T-helper 2 cell treated with Interferon-gamma antibody and Interleukin-4, amounts not matched to agents 100 ng/mL and 5 ng/mL, for 36 hours (primary cell): ENCODE measurements at regions not wholly inside any gene's neighbourhood (a gene's known extent, or its start where the extent isn't known, plus 50 kb on each side); places are given as distances from the start of the nearest gene placed in this dataset.
"Not testable (repeated sequence)": the region's sequence is repeated elsewhere in the genome, so short reads cannot be mapped to it uniquely, and the experiment has no call there.

Experiments used
- intact Hi-C: fragments of 100-400 bp; cut with micrococcal nuclease; formaldehyde crosslinking; loops from one replicate; pipeline ENCODE4 v1.15.1; 2023

DNA sequence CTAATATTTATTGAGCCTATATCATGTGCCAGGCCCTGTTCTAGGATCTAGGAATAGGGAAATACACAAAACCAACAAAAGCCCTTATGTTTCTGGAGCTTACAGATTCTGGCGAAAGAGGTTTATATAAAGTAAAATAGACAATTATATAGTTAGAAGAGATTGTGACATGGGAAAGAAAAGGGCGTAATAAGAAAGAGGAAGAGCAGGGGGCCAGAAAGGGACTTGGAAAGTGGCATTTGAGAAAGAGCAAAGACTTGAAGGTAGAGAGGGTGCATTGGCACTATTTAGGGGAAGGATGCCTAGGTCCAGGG, 322.5 kb upstream of the FAM78B start:
- intact Hi-C loops = loop anchor here (5.0 kb wide), 1 partner anchor 322 kb away; the partner anchor contains the start of gene FAM78B

DNA sequence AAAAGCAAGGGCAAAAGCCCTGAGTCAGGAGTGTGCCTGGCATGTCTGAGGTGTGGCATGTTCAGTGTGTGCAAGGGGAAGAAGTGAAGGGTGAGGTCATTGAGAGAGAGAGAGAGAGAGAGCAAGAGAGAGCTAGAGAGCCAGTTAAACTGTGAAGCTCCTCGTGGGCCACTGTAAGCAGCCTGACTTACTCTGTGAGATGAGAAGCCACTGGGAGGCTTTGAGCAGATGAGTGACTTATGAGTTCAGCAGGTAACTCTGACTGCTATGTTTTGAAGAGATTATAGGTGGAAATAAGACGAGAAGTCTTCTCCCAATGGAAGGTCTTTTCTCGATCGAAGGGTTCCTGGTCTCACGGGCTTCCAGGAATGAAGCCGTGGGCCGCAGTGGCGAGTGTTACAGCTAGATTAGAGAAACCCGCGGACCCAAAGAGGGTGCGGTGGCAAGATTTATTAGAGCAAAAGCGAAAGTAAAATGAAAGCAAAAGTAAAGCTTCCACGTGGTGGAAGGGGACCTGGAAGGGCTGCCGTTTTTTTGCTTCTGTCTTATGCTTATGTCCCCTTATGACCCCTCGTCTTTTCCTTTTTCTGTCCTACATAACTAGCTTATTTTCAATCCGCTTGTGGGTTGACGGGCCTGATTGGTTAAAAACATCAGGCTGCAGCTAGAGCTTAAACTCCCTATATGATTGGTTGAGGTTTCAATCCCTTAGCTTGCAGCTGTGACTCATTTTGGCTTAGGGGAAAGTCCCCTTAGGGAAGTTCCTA, 323.1 kb upstream of the FAM78B start:
- intact Hi-C loops = loop anchor here (2.0 to 5.0 kb wide), 4 partner anchors 323 to 888 kb away; partner anchors contain the start of genes FAM78B and POGK

DNA sequence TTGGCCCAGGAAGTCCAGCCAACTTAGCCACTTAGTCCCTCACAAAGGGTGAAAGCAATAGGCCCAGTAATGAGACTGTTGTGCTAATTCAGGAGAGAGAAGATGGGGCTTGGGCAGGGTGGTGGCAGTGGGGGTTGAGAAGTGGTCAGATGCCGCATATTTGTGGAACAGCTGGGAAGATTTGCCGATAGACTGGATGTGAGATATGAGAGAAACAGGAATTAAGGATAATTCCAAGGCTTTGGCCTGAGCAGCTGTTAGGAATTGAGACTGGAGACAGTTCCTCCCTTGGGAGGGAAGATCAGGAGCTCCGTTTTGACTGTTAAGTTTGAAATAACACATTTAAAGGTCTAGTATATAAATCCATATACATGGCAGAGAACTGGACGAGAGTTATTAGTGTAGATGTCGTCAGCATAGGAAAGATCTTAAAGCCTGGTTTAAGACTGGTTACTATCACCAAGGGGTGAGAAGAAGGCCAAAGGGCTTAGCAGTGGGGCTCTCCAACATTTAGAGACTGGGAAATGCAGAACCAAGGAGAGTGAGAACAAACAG, 323.7 kb upstream of the FAM78B start:
- intact Hi-C loops = loop anchor here (2.0 to 5.0 kb wide), 3 partner anchors 347 to 888 kb away; partner anchors contain the start of gene POGK

DNA sequence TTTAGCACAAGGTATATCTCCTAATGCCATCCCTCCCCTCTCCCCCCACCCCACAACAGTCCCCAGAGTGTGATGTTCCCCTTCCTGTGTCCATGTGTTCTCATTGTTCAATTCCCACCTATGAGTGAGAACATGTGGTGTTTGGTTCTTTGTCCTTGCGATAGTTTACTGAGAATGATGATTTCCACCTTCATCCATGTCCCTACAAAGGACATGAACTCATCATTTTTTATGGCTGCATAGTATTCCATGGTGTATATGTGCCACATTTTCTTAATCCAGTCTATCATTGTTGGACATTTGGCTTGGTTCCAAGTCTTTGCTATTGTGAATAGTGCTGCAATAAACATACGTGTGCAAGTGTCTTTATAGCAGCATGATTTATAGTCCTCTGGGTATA, 327.0 kb upstream of the FAM78B start:
- intact Hi-C loops = loop anchor here (5.0 kb wide), 2 partner anchors 344 to 891 kb away; partner anchors contain the start of gene POGK

DNA sequence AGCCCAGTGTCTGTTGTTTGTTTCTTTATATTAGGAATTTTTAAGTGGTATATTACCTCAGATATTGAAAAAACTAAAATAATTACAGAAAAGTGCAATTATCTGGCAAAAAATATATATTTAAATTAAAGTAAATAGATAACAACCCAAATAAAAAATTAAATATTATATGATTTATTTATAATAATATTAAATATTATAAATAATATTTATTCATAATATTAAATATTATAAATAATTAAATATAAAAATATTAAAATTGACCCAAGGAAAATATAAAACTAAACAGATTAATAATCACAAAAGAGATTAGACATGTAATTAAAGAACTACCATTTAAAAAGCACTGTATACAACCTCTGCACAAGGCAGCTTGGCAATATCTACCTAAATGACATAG, 331.9 kb upstream of the POGK start:
- intact Hi-C loops = no loop called here

DNA sequence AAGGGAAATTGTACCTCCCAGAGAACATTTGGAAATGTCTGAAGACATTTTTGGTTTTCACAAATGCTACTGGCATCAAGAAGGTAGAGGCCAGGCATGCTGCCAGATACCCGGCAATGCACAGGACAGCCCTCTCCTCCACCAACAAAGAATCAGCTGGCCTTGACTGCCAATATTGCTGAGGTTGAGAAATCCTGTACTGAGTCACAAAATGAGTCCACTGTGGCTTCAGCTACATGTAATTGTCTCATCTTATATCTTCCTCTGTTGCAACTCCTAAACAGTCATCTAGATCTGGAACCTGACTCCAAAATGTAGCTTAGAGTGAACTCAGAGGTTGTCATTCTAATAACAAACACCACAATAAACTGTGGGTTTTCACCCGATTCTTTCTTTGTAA, 327.5 kb upstream of the POGK start:
- intact Hi-C loops = no loop called here

DNA sequence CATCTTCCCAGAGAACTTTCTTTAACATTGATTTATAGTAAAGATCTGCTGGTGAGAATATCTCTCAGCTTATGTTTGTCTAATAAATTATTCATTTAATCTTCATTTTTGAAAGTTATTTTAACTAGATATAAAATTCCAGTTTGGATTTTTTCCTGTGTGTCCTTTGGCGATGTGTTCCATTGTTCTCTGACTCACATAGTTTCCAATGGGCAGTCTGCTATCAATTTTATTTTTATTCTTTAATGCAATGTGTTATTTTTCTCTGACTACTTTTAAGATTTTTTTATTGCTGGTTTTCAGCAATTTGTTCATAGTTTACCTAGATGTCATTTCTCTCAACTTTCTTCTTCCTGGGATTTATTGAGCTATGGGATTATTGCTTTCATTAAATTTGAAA, 325.2 kb upstream of the POGK start:
- intact Hi-C loops = no loop called here

DNA sequence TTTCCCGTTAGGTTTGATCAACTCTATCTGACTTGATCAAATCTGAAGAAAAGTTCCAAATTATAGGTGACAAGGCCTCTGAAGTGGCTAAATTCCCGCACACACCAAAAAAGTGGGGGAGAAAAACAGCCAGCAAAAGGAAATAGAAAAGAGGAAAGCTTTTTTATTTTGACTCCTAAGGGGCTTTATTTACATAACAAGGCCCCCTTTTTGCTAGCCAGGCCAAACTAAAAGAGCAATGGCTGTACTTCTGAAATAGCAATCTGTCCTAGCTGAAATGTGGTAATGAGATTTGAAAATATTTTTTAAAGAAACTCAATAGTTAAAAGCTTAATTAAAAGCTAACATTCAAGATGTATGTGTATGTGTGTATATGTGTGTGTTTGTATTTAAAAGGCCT, 311.5 kb upstream of the POGK start:
- intact Hi-C loops = no loop called here

DNA sequence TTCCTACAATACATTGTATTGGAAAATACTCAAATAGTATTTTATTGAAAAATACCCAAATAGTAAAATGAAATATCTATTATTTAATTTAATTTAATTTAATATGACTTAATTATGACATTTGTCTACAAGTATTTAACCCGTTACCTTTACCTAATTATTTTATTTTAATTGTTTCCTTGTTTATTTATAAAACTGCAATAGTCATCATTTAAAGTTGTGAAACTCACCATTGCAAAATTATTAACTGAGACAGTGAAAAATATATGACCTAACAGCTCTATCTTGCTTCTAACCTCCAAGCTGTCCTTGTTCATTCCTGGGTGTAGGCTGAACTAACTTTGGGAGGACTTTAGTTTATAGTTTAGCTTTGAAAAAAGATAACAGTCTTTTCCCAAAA, 300.6 kb upstream of the POGK start:
- intact Hi-C loops = no loop called here

DNA sequence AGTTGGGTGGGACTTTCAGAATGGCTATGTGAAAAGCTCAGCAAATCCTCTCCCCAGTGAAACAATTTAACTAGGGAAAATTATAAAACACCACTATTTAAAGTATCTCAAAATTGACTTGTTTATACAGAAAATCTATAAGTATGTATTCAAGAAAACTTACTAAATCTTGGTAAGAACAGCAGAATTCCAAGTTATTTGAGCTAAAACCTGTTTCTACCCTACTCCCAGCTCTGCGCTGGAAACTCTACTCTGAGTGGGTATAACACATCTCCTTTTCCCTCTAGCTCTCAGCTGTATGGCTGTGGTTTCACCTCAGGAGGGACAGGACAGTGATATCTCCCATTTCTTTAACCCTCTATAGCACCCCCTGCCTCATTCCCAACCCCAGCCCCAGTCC, 295.2 kb upstream of the POGK start:
- intact Hi-C loops = no loop called here

DNA sequence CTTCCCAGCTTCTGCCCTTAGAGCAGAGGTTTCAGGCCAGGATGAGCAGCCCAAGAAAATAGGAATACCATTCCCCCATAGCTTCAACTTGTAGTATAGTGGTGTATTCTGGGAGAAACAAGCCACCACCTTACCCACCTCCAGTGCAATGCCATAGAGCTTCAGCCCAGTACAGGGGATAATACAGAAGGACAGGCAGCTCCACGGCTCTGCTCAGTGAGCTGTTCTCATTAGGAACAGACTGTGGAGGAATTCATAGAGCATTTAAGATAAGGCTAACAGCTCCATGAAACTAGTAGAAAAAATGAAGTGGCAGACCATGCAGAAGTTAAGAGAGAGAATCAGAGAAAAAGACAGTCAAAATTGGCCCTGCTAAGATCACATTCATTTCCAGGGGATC, 294.7 kb upstream of the POGK start:
- intact Hi-C loops = no loop called here

DNA sequence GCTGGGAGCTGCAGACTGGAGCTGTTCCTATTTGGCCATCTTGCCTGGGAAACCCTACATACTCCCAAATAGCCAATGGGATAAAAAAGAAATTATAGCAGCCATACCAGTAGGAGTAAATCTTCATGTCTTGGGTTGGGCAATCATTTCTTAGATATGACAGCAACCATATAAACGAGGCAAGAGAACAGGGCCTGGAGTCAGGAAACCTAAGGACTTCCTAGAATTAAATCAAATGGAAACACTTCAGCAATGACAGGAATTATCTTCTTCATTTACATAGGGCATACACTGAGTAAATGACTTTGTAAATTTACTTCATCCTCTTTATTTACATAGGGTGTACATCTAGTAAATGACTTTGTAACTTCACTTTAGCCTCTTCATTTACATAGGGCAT, 286.6 kb upstream of the POGK start:
- intact Hi-C loops = no loop called here

DNA sequence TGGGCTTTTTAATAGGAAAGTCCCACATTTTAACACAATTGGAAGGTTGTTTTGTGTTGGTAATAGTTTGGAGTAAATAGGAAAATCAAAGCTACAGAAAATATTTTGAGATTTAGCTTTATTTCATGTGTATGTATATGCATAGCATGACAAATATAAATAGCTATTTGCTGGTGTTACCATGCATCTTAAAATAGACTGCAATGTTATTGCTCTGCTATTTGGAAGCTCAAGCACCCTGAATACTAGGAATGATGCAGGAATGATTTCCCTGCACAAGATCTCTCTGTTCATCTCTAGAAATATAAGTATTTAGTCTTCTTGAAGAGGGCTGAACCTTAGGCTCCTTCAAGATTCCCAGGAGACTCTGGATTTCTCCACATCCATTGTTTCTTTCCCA, 268.3 kb upstream of the POGK start:
- intact Hi-C loops = no loop called here

DNA sequence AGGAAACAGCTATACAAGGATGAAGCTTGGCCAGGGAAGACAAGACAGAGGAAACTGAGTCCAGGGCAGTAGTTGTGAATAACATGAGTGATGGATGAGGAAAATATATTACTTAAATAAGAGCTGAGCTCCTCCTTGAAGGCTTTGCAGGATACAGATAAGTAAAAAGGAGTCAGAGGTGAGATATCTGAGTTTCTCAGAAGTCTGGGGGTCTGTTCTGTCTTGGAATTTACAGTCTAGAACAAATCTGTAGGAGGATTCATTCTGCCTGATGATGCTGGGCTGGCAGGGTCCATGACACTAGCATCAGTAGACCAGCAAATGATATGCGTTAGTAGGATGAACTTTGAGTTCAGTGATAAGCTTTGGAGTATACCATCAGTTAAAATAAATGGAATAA, 266.1 kb upstream of the POGK start:
- intact Hi-C loops = no loop called here

DNA sequence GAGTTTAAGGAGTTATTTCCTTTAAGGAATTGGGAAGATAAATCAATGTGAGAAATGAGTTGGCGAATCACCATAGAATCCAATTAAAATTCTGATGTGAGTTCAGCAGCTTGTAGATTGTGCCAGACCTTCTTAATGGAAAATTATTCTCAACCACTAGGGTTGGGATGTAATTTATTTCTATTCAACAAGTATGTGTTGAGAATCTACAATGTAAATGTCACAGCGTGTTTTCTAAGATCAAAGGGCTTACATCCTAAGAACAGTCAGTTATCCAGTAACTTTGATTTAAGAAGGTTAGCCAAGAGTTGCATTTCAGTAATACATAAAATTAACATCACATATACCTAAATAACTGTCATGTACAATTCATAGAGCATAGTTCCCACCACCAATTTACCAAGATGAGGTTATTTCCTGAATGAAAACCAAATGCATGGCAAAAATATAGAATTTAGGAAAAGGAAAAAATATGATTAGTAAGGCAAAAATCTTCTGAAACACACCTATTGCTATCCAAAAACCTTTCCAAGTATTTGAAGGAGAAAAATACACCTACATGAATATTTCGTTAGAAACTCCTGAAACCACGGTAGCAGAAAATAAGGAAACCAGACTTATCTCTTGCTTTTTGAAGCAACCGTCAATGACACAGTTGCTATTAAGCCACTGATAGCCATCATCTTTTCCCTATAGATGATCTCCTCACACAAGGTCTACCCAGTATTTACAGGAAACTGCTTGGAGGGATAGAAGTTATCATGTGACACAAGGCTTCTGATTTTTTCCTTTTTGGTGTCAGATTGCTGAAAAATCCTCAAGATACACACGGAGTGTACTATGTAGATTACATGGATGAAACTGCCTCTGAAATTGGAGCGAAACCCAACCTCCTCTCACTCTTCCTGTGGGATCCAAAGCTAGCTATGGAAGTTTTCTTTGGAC, 259.4 kb upstream of the POGK start:
- intact Hi-C loops = no loop called here

DNA sequence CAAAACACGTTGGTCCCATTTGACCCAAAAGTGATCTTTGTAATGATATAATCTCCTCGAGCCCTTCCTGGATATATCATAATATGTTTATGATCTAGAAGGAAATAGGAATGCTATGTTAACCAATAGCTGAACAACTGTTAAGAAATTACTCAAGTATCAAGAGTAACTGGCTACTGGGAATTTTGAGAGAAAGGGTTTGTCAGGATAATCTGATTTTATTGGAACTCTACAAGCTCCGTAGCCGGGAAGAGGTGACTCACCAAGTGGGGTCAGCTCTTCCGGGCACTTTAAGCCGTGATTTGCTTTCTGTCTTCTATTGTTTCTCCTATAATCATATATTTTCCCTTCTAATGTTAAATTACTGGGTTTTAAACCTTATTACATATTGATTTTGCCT, 250.5 kb upstream of the POGK start:
- intact Hi-C loops = no loop called here

DNA sequence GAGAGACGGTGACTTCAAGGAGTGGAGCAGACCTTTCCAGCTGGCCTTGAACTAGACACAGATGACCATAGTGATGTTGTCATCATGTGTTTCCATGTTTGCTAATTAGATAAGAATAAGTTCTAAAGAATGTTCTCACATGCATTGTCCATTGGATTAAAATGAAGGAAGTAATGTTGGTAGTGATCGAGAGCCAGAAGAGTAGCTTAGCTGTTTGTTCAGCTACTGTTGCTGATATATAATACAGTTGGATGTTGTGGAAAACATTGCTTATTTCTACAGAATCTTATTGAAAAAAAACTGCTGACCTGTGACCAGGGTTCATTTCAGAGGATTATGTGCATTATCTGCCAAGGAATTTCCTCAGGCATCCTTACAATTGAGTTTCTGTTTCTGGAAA, 249.1 kb upstream of the POGK start:
- intact Hi-C loops = no loop called here

DNA sequence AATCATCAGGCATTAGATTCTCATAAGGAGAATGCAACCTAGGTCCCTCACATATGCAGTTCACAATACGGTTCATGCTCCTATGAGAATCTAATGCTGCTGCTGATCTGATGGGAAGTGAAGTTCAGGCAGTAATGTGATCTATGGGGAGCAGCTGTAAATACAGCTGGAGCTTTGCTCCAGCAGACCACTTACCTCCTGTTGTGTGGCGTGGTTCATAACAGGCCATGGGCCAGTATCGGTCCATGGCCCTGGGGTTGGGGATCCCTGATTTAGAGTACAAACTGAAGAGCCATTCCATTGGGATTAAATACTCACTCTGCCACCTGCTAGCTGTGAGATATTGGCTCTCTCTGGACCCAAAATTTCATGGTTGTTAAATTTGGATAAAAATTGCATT, 244.6 kb upstream of the POGK start:
- intact Hi-C loops = no loop called here

DNA sequence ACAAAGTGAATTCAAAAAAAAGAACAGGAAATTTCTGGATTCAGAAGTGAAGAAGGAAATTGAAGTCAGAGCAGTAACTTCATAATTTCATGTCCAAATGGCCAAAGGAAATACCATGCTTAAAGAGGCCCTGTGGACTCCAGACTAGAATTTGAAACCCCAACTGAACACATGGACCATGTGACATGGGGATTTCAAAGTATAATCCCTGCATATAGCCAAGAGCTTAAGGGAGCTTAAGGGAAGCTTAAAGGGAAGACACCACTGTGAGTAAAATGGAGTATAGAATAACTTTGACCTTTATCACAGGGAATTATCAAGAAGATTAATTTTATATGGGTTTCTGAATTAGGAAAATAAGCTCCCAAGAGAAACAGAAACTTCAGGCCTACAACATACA, 241.8 kb upstream of the POGK start:
- intact Hi-C loops = no loop called here

DNA sequence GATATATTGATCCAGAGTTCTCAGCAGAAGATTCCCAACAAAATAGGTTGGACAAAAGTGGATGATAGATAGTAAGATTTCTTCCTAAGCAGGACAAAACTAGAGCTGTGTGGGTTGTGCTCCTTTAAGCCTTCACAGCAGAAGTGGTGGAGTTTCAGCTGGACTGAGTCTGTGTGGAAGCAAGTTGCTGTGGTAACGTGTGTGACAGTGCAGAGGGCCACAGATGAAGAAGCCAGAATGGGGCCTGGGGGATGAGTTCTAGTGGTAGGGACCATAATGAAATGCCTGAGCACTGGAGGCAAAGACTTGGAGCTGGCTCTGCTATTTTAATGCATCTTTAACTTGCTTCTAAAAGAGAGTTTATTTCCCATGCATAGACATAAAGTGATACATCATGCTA, 238.7 kb upstream of the POGK start:
- intact Hi-C loops = no loop called here

DNA sequence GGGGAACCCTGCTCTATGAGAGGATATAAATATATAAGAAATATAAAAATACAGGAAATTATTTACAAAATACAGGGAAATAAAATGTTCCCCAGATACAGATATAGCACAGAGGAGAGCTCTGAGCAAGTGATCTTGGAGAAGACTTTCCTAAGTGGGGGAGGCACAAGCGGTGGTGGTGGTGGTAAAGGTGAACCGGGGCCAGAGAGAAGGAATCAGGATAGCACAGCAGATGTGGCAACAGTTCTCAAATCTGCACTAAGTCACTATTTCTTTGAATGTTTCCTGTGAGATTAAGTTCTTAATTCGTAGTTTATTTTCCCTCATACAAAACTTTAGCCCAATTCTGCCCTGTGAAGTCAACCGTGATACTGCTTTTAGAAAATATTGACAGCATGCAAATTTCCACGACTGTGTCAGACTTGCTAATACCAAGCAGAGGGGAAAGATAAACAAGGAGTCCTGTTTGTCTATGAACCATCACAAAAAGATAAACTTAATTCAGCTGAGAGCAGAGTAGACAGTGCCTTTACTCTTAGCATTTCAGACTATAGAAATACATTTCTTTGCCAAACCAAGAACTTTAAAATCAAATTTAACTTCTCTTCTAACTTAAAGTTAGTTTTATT, 237.5 kb upstream of the POGK start:
- intact Hi-C loops = no loop called here

DNA sequence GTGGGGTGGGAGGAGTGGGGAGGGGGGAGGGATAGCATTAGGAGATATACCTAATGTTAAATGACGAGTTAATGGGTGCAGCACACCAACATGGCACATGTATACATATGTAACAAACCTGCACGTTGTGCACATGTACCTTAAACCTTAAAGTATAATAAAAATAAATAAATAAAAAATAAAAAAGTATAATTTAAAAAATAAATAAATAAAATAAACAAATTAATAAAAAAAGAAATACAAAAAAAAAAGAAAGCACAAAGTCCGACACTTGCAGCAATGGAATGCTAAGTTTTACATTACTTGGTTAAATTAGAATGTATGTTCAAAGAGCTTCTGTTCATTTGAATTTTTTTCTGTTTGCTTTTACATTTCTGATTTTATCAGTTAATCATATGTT, 236.5 kb upstream of the POGK start:
- intact Hi-C loops = not testable (repeated sequence)
